A549 (cell line): ENCODE measurements at regions not wholly inside any gene's neighbourhood (a gene's known extent, or its start where the extent isn't known, plus 50 kb on each side); places are given as distances from the start of the nearest gene placed in this dataset.

Source experiments
- EP300 ChIP-seq, 2 experiments: fragments of >200 bp; sonication (Bioruptor Twin); formaldehyde crosslinking; IDR thresholded peaks; 2 replicates in 1 of 2; 3 replicates in 1 of 2; pipeline ENCODE4 v1.6.1; 2016 to 2017
- FOSL2 ChIP-seq, 2 experiments: fragments of 450-650 bp in 1 of 2; fragments of >200 bp in 1 of 2; sonication (Bioruptor Twin) in 1 of 2; formaldehyde crosslinking; IDR thresholded peaks; 2 replicates each; pipeline versions ENCODE4 v1.5.0 to v1.6.1; 2016 to 2020; ENCODE audit warnings: mild to moderate bottlenecking in 1 of 2, moderate library complexity in 1 of 2
- HDAC2 ChIP-seq: fragments of 200-600 bp; sonication (generic); IDR thresholded peaks from 2 replicates; pipeline ENCODE4 v1.6.1; 2016
- JUNB ChIP-seq: fragments of >200 bp; sonication (Bioruptor Twin); formaldehyde crosslinking; IDR thresholded peaks from 2 replicates; pipeline ENCODE4 v1.6.1; 2016
- MAZ ChIP-seq: fragments of 150-350 bp; IDR thresholded peaks from 2 replicates; pipeline ENCODE4 v1.6.1; 2014; ENCODE audit warnings: antibody characterized with exemption, low read depth, low read length, borderline replicate concordance
- POLR2A ChIP-seq: IDR thresholded peaks from 2 replicates; pipeline ENCODE4 v1.6.1; 2012; ENCODE audit warnings: mild to moderate bottlenecking, low read length
- RAD21 ChIP-seq, 2 experiments: fragments of >200 bp in 1 of 2; sonication (Bioruptor Twin) in 1 of 2; formaldehyde crosslinking in 1 of 2; IDR thresholded peaks in 1 of 2; conservative IDR thresholded peaks in 1 of 2; 2 replicates in 1 of 2; 3 replicates in 1 of 2; pipeline ENCODE4 v1.6.1; 2012 to 2018; ENCODE audit warnings: inconsistent platforms in 1 of 2
- REST ChIP-seq: fragments of 200-600 bp; sonication (generic); IDR thresholded peaks from 2 replicates; pipeline ENCODE4 v1.6.1; 2016; ENCODE audit warnings: antibody characterized with exemption, mild to moderate bottlenecking, moderate library complexity
- RFX5 ChIP-seq: fragments of 450-650 bp; IDR thresholded peaks from 2 replicates; pipeline ENCODE4 v1.7.1; 2014; ENCODE audit warnings: antibody characterized with exemption, mild to moderate bottlenecking, moderate library complexity
- TF ChIP-seq, protein P1 (sequence below): fragments of >200 bp; sonication (Bioruptor Twin); formaldehyde crosslinking; IDR thresholded peaks from 3 replicates; pipeline ENCODE4 v1.5.1; 2016
- TF ChIP-seq, protein P2 (sequence below): fragments of 150-350 bp; IDR thresholded peaks from 2 replicates; pipeline ENCODE4 v1.6.1; 2014; ENCODE audit warnings: low read depth, mild to moderate bottlenecking, low read length
- TF ChIP-seq, protein P3 (sequence below): fragments of 450-650 bp; IDR thresholded peaks from 2 replicates; pipeline ENCODE4 v1.6.1; 2014; ENCODE audit warnings: antibody characterized with exemption
- TF ChIP-seq, protein P4 (sequence below): IDR thresholded peaks from 2 replicates; pipeline ENCODE4 v1.6.1; 2012

DNA sequence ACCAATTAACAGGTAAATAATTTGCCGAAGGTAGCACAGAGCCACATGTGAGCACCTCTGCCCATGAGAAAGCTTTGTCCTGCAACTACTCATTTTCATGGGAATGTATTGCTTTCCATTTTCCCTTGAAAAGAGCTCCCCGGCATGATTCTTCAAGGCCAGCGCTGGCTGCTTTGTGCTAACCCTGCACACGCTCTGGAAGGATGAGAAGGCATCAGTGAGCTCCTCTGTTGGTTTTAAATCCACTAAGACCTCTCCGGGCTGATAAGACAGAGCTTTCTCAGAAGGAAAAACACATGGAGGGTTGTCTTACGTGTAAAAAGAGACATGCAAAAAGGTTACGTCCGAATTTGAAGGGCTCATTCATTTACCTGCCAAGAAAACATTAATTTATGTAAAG, 553.9 kb upstream of the MKI67 start:
- TF ChIP-seq, protein P1, sequence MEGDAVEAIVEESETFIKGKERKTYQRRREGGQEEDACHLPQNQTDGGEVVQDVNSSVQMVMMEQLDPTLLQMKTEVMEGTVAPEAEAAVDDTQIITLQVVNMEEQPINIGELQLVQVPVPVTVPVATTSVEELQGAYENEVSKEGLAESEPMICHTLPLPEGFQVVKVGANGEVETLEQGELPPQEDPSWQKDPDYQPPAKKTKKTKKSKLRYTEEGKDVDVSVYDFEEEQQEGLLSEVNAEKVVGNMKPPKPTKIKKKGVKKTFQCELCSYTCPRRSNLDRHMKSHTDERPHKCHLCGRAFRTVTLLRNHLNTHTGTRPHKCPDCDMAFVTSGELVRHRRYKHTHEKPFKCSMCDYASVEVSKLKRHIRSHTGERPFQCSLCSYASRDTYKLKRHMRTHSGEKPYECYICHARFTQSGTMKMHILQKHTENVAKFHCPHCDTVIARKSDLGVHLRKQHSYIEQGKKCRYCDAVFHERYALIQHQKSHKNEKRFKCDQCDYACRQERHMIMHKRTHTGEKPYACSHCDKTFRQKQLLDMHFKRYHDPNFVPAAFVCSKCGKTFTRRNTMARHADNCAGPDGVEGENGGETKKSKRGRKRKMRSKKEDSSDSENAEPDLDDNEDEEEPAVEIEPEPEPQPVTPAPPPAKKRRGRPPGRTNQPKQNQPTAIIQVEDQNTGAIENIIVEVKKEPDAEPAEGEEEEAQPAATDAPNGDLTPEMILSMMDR = no peak
- TF ChIP-seq, protein P2, sequence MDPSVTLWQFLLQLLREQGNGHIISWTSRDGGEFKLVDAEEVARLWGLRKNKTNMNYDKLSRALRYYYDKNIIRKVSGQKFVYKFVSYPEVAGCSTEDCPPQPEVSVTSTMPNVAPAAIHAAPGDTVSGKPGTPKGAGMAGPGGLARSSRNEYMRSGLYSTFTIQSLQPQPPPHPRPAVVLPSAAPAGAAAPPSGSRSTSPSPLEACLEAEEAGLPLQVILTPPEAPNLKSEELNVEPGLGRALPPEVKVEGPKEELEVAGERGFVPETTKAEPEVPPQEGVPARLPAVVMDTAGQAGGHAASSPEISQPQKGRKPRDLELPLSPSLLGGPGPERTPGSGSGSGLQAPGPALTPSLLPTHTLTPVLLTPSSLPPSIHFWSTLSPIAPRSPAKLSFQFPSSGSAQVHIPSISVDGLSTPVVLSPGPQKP = no peak
- TF ChIP-seq POLR2A = no peak
- TF ChIP-seq FOSL2 (IDR thresholded peaks at IDR 0.05) = no peak
- TF ChIP-seq FOSL2 (CRISPR knock-in tag; IDR thresholded peaks at IDR 0.05) = no peak
- TF ChIP-seq HDAC2 = no peak
- TF ChIP-seq RFX5 = no peak
- no peak for TF ChIP-seq REST
- no peak for TF ChIP-seq RAD21 (conservative IDR thresholded peaks at IDR 0.05 in 1 of 2, IDR thresholded peaks at IDR 0.05 in 1 of 2)
- TF ChIP-seq EP300 (IDR thresholded peaks at IDR 0.05) = no peak
- TF ChIP-seq, protein P3, sequence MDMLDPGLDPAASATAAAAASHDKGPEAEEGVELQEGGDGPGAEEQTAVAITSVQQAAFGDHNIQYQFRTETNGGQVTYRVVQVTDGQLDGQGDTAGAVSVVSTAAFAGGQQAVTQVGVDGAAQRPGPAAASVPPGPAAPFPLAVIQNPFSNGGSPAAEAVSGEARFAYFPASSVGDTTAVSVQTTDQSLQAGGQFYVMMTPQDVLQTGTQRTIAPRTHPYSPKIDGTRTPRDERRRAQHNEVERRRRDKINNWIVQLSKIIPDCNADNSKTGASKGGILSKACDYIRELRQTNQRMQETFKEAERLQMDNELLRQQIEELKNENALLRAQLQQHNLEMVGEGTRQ = no peak
- no peak for TF ChIP-seq MAZ
- TF ChIP-seq, protein P4, sequence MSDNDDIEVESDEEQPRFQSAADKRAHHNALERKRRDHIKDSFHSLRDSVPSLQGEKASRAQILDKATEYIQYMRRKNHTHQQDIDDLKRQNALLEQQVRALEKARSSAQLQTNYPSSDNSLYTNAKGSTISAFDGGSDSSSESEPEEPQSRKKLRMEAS = no peak
- TF ChIP-seq JUNB = no peak
